NCI-H1417 treated with DMSO at 0.1 percent for 48 hours (cell line): ENCODE measurements at regions not wholly inside any gene's neighbourhood (a gene's known extent, or its start where the extent isn't known, plus 50 kb on each side); places are given as distances from the start of the nearest gene placed in this dataset.

ENCODE experiments used
- DNase-seq: peaks from one replicate; lab custom pipeline; 2025; lab: John Stamatoyannopoulos, UW

DNA sequence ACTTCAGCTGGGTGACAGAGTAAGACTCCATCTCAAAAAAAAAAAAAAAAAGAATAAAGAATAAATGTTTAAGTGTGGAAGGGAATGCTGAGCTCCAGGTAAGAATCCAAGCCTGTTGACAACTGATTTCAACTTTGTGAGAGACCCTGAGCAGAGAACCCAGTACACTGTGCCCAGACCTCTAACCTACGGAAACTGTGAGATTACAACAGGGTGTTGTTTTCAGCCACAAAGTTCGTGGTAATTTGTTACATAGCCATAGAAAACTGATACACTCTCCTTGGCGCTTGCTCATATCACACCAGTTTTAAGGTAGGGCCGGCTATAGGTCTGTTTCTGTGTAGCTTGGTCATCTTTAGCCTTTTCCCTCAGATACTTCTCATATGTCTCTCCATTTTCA is 98.4 kb upstream of the PAPOLG start:
- no peak for DNase-seq

DNA sequence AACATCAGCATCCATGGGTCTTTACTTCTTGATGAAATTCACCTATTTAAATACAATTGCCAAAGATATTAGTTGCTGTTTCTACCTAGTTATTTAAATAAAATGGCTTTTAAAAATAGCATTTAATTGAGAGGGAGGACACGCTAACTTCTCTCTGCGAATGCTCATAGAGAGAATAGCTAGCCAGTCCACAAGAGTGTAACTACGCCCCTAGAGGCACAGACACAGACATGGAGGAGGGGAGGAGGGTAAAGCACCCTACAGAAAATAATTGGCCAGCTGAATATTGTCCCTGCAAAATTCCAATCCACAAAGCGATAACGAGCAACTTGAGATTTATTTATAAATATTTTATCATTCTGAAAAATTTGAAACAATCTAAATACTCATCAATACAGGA is 97.0 kb upstream of the PAPOLG start:
- no peak for DNase-seq

DNA sequence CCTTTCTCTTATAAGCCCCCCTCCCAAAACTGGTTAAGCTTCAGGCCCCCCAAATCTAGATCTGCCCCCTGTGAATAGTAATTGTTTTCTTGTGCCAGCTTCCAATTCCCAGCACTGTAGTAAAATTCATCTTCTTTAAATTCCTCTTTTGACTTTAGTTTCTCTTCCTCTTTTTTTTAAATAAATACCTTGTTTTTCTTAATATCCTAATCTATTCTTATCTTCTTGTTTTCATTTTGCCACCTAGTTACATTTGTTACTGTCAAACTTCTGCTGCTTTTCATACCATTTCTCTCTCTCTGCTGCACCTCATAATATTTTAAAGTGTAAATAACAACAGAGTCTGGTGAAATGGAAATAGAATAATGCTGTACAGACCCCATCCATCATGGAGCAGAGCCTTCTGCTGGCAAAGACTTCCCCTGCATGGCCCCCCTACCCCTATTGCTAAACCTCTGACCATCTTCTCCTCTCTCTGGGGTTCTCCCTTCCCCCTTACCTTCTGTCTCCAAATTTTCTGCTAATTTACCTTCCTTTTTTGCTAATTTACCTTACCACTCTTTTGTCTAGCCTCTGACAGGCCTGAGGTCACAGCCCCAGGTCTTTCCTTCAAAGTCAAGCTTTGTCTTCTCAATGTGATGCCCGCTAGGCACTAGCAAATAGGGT is 94.9 kb upstream of the PAPOLG start:
- DNase-seq = no peak

DNA sequence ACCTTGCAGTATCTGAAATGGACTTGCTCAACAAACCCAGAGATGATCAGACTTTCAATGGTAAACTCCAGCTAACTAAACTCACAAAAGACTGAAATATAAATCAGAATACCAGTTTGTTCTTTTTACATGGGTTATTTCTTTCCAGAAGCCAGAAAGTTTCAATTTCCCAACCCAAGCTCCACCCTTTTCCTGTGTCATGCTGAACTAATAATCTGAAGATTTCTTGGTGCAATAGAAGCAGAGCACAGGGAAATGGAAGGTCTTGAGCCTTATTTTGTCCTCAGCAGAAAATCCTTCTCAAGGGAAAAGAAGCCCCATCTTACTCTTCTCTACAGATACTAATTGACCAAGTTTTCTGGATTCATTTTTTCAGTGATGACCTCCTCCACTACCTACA is 93.3 kb upstream of the PAPOLG start:
- no peak for DNase-seq

DNA sequence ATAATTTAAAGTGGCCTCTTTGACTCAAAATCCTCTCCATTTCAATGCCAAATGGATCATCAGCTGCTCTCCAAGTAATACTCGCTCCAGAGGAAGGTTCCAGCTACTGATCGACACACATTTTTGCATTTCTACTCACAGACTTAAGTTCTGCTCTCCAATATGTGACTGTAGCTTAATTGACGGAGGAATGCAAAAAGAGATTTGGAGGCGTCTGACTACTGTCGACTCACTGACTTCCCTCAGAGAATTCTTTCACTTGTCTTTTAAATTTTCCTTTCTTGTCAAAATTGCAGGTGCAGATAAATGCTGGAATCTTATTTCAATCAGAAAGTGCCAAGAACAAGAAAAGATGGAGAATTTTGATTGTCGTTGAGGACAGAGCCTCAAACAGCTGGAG is 84.1 kb upstream of the PAPOLG start:
- DNase-seq = no peak

DNA sequence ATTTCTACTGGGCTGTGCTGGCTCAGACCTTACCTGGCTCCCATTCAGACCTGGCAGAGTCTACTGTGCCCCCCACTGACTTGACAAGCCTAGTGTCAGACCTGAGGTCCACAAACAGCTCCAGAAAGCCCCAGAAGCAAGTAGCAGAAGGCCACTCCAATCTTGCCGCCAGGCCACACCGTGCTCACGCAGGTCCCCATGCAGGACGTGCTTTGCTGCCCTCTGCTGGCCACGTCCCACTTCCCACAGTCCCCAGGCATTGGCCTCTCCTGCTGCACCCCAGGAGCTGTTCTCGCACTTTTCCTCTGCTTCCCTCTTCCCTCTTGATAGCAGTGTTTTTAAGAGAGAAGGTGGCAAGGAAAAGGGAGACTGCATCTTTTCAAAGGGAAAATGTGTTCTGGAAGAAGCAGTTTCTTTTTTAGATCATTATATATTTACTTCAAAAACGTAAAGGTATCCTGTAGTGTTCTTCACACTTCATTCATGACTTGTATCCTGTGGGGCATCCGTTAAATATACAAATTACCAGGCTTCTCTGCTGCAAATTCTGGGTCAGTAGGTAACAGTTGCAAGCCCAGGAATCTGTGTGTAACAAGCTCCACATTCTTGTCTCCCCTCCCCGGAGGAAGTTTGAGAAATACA is 81.4 kb upstream of the PAPOLG start:
- DNase-seq = no peak

DNA sequence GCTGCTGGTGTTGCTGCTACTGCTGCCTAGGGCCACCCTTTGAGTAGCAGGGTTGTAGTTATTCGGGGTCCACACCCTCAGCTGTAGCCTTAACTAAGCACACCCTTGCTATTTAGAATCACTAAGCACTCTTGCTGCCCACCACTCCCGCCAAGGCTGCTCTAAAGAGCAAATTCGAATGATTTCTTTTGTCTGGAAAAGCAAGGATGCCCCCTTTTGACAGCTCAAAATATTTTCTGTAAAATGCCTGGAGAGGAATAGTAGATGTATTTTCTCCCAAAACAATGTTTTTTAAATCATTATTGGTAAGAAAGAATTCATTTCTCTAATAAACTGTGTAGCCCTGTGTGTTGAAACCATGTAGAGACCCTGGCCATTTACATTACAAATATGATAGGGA is 80.8 kb upstream of the PAPOLG start:
- DNase-seq = no peak

DNA sequence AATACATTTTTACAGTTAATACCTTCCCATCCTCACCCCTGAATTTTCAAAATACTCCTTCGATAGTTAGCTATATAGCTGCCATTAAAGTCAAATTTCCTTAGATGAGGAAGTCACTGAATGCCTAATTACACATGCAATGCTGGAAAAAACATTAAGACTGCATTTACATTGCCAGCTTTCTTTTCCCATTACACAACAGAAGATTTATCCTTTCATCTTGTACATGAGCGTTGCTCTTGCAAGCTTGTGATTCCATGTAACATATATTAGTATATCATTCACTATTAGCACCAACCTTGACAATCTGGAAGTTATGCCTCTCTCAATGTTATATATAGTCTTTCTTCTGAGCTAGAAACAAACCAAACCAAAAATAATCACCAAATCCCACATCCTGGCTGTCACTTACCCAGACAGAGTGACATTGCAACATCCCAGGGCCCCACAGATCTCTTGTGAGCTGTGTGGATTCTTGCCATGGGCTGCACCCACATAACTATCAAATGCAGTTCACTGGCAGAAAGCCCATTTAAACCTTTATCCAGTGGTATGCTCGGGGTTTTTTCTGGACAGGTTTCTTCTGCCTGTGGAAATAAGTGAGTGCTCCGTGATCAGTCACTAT is 79.2 kb upstream of the PAPOLG start:
- no peak for DNase-seq

DNA sequence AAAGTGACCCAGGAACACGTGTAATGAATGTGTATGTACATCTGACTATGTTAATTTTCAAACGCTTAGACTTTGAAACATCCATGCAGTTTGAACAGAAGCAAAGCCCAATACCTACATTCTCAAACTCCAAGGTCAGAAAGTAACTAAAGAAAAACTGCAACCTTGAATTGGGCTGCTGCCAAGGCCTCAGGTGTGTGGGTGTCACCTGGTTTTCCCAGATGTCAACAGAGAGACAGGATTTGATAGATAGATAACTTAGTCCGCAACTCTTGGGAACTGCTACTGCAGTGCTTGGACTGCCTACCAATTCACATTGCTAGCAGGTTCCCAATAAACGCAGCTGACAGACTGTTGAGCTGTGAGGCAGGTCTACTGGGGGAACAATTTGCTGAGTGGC is 78.7 kb upstream of the PAPOLG start:
- no peak for DNase-seq

DNA sequence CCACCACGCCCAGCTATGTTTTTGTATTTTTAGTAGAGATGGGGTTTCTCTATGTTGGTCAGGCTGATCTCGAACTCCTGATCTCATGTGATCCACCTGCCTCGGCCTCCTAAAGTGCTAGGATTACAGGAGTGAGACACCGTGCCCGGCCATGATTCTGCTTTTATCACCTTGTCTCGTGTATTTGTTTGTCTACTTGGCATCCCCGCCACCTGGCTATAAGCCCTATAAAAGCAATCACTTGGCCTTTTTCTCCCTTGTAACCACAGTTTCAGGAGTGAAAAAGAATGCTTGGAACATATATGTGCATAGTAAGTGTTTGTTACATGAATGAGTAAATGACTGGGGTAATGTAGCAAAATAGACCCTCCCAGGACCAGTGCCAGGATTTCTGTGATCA is 77.5 kb upstream of the PAPOLG start:
- no peak for DNase-seq

DNA sequence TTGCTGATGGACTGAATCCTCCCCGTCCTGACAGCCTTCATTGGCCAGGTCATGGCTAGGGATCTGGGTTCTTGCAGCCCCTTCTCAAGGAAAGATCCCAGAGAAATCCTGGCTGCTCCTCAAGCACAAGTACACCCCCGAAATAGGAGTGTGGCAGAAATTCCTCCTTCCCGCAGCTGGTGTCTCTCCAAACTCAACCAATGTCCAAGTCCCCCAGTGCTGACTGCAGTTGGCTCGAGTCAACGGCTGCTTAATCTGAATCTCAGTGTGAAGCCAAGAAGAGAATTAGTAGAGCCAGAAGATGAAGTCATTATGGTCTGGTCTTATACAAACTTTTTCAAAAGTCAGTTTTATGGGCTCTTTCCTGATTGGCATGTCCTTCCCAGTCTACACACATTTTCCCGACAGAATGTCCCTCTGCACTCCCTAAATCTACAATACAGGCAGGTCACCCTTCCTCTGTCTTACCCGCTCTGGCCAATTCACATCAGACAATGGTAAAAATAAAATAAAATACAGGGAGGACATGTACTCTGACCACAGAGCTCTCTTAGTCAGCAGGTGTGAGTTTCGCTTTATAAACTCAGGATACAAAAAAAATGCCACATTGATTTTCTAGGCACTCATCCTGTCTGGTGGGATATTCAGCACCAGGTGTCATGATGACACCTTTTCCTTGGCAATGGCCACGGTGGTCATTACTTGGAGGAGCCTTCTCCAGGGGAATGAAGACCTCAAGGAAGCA is 76.9 kb upstream of the PAPOLG start:
- DNase-seq = no peak

DNA sequence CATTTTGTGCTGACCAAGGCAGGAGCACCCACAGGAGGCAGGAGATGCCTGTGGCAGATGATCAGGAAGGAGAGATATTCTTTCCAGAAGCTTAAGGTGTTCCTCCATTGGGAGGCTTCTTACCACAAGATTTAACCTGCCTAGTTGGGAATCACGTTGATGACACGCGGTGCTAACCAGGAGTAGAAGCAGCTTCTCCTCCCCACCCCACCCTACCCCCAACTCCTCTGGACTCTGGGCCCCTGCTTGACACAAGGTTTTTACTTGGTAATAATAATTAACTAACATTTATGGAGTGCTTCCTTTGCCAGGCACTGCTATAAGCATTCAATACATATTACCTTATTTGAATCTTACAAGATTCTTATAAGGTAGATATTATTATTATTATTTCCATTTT is 62.5 kb upstream of the PAPOLG start:
- DNase-seq = no peak

DNA sequence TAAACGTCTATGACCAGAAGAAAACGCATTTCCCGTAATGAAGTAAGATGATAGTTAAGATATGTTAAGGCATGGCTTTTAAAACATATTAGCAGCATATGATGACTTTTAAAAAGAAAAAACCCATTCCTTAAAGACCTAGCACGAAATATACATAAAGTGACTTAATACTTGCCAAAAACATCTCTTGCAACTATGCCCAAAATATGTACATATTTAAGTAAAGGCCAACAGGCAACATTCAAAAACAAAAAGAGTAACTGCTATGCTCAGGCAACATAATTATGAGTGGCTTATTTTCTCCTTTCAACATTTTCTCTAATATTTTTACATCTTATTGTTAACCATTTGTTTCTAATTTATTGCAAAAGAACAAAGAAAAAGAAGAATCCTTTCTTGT is 60.3 kb upstream of the PAPOLG start:
- no peak for DNase-seq

DNA sequence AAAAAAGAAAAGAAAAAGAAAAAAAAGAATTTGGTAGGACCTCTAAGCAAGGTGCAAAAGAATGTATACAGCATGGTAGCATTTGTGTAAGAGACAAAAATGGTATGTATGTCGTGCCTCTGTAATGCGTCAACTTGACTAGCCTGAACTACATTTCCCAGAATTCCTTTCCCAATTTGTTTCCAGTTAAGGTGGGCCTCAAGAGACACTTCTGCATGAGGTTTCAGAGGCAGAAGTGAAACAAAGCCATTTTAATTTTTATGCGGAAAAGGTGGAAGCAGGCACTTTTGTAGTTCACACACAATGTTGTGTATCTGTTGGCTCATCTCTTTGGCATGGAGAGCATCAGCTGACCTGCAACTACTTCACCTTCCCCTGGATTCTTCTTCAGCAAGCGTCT is 56.5 kb upstream of the PAPOLG start:
- no peak for DNase-seq

DNA sequence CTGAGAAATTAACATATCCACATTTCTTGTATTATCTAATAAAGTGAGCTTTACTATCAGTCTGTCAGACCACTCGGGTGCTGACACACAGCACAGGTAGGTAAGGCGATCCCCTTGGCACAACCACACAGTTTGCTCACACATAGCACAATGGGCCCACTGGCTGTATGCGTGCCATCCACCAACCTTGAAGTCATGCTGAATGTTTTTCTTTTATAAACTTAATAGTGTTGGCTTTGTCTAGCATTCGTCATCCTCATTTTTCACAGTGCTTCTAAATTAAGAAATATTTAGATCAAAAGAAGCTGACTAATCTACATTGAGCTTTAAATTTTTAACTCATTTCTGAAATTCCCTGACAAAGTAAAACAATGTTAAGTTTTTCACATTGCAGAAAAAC is 50.0 kb upstream of the PAPOLG start:
- no peak for DNase-seq
